Hepatocyte (in vitro differentiated cells): ENCODE measurements at regions not wholly inside any gene's neighbourhood (a gene's known extent, or its start where the extent isn't known, plus 50 kb on each side); places are given as distances from the start of the nearest gene placed in this dataset.

Experiments
- DNase-seq: peaks from one replicate; pipeline ENCODE4 v3.0.0-alpha.2; 2016; ENCODE audit warnings: low spot score
- H2AFZ ChIP-seq: fragments of 200-600 bp; sonication (generic); 2 replicates; pipeline ENCODE4 v1.6.0; 2016; ENCODE audit warnings: antibody characterized with exemption, mild to moderate bottlenecking
- H3K27ac ChIP-seq: fragments of 200-600 bp; sonication (generic); 2 replicates; pipeline ENCODE4 v1.5.1; 2016; ENCODE audit warnings: mild to moderate bottlenecking
- H3K27me3 ChIP-seq: fragments of 200-600 bp; sonication (generic); 2 replicates; pipeline ENCODE4 v1.6.1; 2016
- H3K36me3 ChIP-seq: fragments of 200-600 bp; sonication (generic); replicated peaks from 2 replicates; pipeline ENCODE4 v1.5.1; 2016; ENCODE audit warnings: low read depth; ENCODE audit not compliant: insufficient read depth
- H3K4me1 ChIP-seq: fragments of 200-600 bp; sonication (generic); 2 replicates; pipeline ENCODE4 v1.5.1; 2016; ENCODE audit warnings: mild to moderate bottlenecking, moderate library complexity; ENCODE audit not compliant: insufficient read depth
- H3K4me2 ChIP-seq: fragments of 200-600 bp; sonication (generic); 2 replicates; pipeline ENCODE4 v1.6.0; 2016
- H3K4me3 ChIP-seq: fragments of 200-600 bp; sonication (generic); 2 replicates; pipeline ENCODE4 v1.5.1; 2016; ENCODE audit warnings: mild to moderate bottlenecking
- H3K79me2 ChIP-seq: fragments of 200-600 bp; sonication (generic); 2 replicates; pipeline ENCODE4 v1.6.0; 2017; ENCODE audit warnings: mild to moderate bottlenecking
- H3K9me2 ChIP-seq: fragments of 200-600 bp; sonication (generic); replicated peaks from 2 replicates; pipeline ENCODE4 v1.6.0; 2017; ENCODE audit warnings: mild to moderate bottlenecking; ENCODE audit not compliant: insufficient read depth
- H3K9me3 ChIP-seq: fragments of 200-600 bp; sonication (generic); 2 replicates; pipeline ENCODE4 v1.5.1; 2016; ENCODE audit warnings: low read depth, mild to moderate bottlenecking
- H4K20me1 ChIP-seq: fragments of 200-600 bp; sonication (generic); 2 replicates; pipeline ENCODE4 v1.6.0; 2016; ENCODE audit warnings: mild to moderate bottlenecking; ENCODE audit not compliant: insufficient read depth, poor library complexity, severe bottlenecking
- CTCF ChIP-seq: fragments of 200-600 bp; sonication (generic); IDR thresholded peaks from 2 replicates; pipeline ENCODE4 v1.5.1; 2016; ENCODE audit warnings: antibody characterized with exemption, mild to moderate bottlenecking; ENCODE audit not compliant: poor library complexity
- EZH2 ChIP-seq: fragments of 200-600 bp; sonication (generic); IDR thresholded peaks from 2 replicates; pipeline ENCODE4 v1.6.1; 2016; ENCODE audit warnings: antibody characterized with exemption, mild to moderate bottlenecking, borderline replicate concordance
- EZH2phosphoT487 ChIP-seq: fragments of 200-600 bp; sonication (generic); IDR thresholded peaks from one replicate; pipeline ENCODE4 v1.6.1; 2018; ENCODE audit warnings: antibody characterized with exemption, mild to moderate bottlenecking, low read depth, moderate library complexity; ENCODE audit not compliant: unreplicated experiment, severe bottlenecking
- WGBS: methylation state at CpG from one replicate; pipeline ENCODE4 v1.1.6; 2016; ENCODE audit warnings: low lambda C conversion rate; ENCODE audit errors: missing lambda C conversion rate; 5-methylcytosine and 5-hydroxymethylcytosine counted together

- Histone ChIP-seq H3K36me3 (no peaks in the 10 kb centered on the region), H2AFZ (no peak overlapping the region), H4K20me1 (no peaks in the 10 kb centered on the region), H3K9me3 (no peaks in the 10 kb centered on the region), H3K27ac (no peak overlapping the region), H3K4me2 (no peak overlapping the region), H3K9me2 (no peaks in the 10 kb centered on the region), H3K27me3 (no peaks in the 10 kb centered on the region), H3K4me1 (no peaks in the 10 kb centered on the region), H3K4me3 (no peak overlapping the region), H3K79me2 (no peaks in the 10 kb centered on the region)
- TF ChIP-seq CTCF (no peak), EZH2phosphoT487 (no peak), EZH2 (no peak)
- WGBS: 79% methylated on average over 3 of the region's 3 CpGs
- no peak for DNase-seq
Measured at GRCh38 chr1:88014131-88014530, 669.9 kb upstream of the PKN2 start.

GRCh38 chr1:88016947-88017346 is 667.1 kb upstream of the PKN2 start:
- H3K9me2 ChIP-seq: no peaks in the 10 kb centered on the region
- 76% methylated on average over 3 of the region's 3 CpGs for WGBS
- no peak overlapping the region for H2AFZ ChIP-seq
- H3K4me1 ChIP-seq: no peaks in the 10 kb centered on the region
- no peak overlapping the region for H3K27ac ChIP-seq
- H3K79me2 ChIP-seq: no peaks in the 10 kb centered on the region
- no peak overlapping the region for H3K4me3 ChIP-seq
- DNase-seq: peak; percentile 13
- H3K27me3 ChIP-seq: no peaks in the 10 kb centered on the region
- no peaks in the 10 kb centered on the region for H4K20me1 ChIP-seq
- TF ChIP-seq EZH2 (no peak), CTCF (no peak), EZH2phosphoT487 (no peak)
- no peaks in the 10 kb centered on the region for H3K9me3 ChIP-seq
- no peak overlapping the region for H3K4me2 ChIP-seq
- no peaks in the 10 kb centered on the region for H3K36me3 ChIP-seq

GRCh38 chr1:88021529-88021928 is 662.5 kb upstream of the PKN2 start:
- 50% methylated on average over 1 of the region's 1 CpG for WGBS
- Histone ChIP-seq H2AFZ (no peak overlapping the region), H4K20me1 (no peaks in the 10 kb centered on the region), H3K4me1 (no peaks in the 10 kb centered on the region), H3K27me3 (no peaks in the 10 kb centered on the region), H3K27ac (no peak overlapping the region), H3K9me2 (no peaks in the 10 kb centered on the region), H3K36me3 (no peaks in the 10 kb centered on the region), H3K9me3 (no peaks in the 10 kb centered on the region), H3K79me2 (no peaks in the 10 kb centered on the region), H3K4me2 (no peak overlapping the region), H3K4me3 (no peak overlapping the region)
- TF ChIP-seq EZH2phosphoT487 (no peak), EZH2 (no peak), CTCF (no peak)
- no peak for DNase-seq

GRCh38 chr1:88022516-88022915 is 661.6 kb upstream of the PKN2 start:
- Histone ChIP-seq H3K27ac (no peak overlapping the region), H2AFZ (no peak overlapping the region), H3K4me3 (no peak overlapping the region), H3K9me3 (no peaks in the 10 kb centered on the region), H3K27me3 (no peaks in the 10 kb centered on the region), H3K4me1 (no peaks in the 10 kb centered on the region), H3K4me2 (no peak overlapping the region), H3K79me2 (no peaks in the 10 kb centered on the region), H3K9me2 (no peaks in the 10 kb centered on the region), H4K20me1 (no peaks in the 10 kb centered on the region), H3K36me3 (no peaks in the 10 kb centered on the region)
- TF ChIP-seq EZH2 (no peak), CTCF (no peak), EZH2phosphoT487 (no peak)
- 93% methylated on average over 4 of the region's 4 CpGs for WGBS
- DNase-seq: no peak
